Iris pigment epithelial cell (primary cell): ENCODE measurements at regions not wholly inside any gene's neighbourhood (a gene's known extent, or its start where the extent isn't known, plus 50 kb on each side); places are given as distances from the start of the nearest gene placed in this dataset.
A peak's percentile ranks its signal among the peaks of the same experiment; 100 is the strongest.

Source experiments
- DNase-seq: peaks from one replicate; pipeline ENCODE4 v3.0.0-alpha.2; 2011; ENCODE audit warnings: low read depth

DNA sequence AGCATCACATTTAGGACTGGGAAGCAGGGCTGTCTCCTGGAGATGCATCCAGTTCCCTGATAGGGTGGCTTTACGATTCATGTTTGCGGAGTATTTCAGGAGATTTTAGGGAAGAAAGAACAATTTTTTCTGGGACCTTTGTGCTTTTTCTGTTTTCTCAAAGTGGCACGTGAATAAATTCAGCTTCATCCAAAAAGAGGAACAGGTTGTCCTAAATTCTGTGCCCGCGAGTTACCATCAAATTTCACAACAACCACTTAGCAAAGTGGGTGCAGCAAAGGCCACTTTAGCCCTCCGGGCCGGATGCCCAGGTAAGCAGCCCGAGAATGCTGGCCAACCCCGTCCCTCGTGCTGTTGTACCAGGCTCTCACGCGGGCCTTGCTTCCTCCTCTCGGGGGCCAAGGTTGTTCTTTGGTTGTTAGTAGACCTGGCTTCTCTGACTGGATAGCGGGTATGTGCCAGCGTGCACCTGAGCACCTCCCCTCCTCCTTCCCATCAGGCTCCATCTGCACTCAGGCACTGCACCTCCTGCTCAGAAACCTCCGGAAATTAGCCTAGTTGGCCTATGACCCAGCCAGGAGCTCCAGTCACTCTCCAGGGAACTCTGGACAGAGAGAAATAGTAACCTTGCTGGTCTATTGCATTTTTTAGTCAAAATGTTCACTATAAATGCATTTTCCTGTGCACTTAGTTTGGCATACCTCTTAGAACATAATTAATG, 83.0 kb downstream of the CMPK2 start:
- no peak for DNase-seq

DNA sequence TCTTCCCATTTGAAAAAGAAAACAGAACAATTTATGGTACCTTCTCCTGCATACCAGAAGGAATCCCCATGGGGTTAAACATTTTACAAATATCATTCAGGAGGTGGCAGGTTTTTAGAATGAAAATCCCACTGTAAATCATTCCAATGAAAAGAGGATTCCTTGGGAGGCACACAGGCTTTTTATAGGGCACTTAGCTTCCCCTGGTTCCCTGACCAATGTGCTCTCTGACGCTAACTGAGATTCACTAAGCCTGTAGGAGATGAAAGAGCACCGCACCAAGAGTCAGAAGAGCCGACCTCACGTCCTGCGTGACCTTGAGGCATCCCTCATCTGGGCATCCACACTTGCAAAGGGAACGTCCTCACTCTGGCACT, 82.5 kb downstream of the CMPK2 start:
- DNase-seq = no peak

DNA sequence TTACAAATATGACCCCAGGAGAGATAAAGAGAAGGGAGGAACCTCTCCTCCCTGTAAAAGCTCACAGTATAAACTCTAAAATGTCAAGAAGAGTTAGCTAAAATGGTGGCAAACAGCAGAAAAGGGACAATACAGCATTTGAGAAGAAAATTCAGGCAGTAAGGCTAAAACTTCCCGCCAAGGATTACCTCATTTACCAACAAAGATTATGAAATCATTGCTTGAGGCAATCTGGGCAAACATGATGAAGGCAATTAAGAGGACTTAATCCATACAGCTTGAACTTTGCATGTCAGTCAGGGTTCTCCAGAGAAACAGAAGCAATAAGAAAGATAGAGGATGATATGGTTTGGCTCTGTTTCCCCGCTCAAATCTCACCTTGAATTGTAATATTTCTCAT, 81.4 kb downstream of the CMPK2 start:
- DNase-seq = peak; percentile 21

DNA sequence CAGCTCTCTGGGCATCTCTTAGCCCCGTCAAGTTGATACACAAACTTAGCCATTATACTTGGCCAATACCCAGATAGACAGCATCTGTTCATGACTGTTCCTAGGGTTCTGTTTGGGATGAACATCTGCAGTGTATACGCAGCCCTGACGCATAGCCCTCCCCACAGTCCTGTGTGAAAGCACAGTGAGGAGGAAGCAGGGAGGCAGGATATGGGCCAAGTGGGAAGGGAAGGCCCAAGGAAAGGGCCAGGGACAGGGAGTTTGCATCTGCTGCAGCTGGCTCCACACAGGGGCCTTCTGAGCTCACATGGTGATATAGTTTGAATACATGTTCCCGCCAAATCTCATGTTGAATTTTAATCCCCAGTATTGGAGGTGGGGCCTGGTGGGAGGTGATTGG, 80.2 kb downstream of the CMPK2 start:
- DNase-seq = no peak

DNA sequence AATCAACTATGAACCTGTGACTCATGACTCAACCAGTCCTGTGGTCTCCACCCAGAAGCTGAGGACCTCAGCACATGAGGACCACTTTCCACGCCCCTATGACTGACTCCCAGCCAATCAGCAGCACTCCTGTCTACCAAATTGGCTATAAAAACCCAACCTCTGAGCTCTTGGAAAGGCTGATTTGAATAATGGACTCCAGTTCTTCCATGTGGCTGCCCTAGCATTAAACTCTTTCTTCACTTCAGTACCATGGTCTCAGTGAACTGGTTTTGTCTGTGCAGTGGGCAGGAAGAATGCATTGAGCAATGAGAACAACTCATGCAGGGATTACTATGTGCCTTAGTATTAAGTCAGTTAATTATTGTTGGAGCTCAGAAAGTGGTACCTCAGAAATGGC, 78.3 kb downstream of the CMPK2 start:
- peak; percentile 37 for DNase-seq

DNA sequence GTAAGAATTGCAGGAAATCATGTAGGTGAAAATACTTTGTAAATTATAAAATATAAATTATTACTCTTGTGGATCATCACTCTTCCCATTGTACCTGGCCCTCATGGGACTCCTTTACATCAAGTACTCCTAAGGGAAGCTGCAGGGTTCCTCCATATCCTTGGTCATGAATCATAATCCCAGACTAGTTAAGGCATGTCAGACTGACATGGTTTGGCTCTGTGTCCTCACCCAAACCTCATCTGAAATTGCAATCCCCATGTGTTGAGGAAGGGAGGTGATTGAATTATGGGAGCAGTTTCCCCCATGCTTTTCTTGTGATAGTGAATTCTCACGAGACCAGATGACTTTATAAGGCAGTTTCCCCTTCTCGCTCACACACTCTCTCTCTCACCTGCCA, 77.1 kb downstream of the CMPK2 start:
- DNase-seq = no peak

DNA sequence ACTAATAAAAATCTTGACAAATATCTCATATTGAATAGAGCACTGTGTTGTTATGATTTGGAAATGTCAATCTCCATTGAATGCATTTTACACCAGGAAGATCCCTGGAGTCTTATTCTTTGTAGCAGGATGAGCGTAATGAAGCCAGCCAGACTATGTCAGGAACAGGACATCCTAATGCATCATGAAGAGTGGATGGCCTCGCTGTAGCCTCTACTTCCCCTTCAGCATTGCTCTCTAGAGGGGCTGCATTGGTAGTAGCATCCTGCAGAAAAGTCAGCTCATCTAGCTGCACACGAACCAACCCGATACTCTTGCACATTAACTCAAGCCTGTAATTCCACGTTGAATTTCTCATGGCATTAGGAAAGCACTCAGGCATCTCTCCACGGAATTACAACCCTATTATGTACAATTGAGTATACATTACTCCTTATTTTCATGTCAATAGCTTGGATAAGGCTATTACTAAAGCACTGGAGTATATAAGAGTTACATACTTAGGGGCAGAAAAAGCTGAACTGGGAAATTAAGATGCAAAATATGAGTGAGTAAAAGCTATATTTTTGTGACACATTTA, 76.1 kb downstream of the CMPK2 start:
- DNase-seq = no peak

DNA sequence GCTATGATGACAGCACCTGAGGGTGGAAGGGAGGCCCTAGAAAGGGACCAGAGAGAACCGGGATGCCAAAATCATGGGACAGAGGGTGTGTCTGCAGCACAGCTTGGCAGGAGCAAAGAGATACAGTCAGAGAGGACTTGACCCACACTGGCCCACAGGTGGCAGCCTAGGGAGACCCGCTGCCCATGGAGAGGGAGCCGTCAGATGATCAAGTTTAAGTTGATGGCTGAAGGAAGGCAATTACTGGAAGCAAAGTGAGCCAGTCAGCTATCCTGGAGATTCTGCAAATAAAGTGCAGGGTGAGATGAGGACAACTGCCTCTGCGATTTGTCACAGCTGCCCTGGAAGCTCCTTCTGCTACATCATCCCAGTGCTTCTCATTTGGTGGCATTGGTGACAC, 74.0 kb downstream of the CMPK2 start:
- no peak for DNase-seq

DNA sequence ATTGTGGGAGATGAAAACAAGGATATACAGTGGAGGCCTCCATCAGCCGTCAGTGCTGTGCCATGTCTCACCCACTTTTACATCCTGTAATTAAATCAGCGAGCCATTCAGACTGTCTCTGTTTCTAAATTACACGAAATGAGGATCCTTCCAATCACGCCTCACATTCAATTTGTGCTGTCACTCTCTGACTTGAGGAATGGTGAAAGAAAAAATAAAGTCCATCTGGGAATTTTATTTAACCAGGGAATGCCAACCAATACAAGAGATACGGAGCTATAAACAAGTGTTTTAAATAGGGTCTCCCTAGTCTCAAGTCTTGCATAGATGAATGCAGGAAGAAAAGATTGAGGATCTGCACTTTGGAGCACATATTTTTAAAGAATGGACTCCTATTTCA, 72.8 kb downstream of the CMPK2 start:
- DNase-seq = no peak

DNA sequence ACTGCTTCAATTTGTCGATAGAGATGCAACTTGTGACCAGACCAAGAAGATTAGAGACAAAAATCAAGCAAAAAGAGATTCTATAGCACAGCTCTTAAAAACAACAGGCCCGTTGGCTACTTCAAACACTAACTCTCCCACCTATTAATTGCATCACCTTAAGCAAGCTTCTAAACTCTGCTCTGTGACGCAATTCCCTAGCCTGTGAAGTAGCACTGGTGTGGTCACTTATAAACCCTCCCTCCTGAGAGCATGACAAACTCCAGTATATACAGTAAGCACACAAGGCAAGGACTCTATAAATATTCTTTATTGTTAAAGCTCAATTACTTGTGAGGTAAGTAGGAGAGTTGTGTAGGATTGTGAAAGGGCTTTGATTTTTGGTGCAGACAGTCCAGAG, 72.3 kb downstream of the CMPK2 start:
- DNase-seq = peak; percentile 66

DNA sequence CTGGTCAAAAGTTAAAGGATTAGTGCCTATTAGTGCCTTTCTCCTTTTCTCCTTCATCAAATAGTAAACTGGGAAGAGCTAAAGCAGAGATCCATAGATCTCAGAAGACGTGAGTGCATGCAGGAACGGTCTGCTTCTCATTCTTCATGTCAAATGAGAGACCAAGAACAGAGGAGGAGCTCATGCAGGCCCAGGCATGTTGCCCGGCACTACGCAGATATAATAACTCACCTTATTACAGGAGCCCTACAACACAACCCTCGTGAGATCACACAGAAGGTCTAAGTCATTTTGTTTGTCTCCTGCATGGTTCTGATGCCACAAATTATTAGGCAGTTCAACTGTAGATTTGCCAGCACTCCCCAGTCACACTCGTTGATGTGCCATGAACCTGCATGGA, 71.8 kb downstream of the CMPK2 start:
- no peak for DNase-seq

DNA sequence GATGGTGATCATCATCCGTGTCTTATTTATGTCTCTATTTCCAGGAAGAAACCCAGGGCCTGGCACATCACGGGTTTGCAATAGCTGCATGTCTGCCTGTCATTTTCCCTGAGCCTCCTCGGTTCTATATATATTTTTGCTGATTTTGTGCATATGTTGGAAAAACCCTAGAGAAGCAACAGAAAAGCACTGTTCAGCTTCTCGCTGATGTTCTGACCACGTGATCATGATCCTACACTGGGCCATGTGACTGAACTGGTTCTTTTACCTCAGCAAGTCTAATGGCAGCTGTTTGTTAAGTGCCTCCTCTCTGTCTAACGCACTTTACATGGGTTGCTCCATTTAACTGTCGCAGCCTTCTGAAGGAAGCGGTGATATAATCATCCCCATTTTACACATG, 71.3 kb downstream of the CMPK2 start:
- DNase-seq = no peak
